ENCODE measurements at regions not wholly inside any gene's neighbourhood (a gene's known extent, or its start where the extent isn't known, plus 50 kb on each side); places are given as distances from the start of the nearest gene placed in this dataset.
"Not testable (repeated sequence)": the region's sequence is repeated elsewhere in the genome, so short reads cannot be mapped to it uniquely, and the experiment has no call there.

DNA sequence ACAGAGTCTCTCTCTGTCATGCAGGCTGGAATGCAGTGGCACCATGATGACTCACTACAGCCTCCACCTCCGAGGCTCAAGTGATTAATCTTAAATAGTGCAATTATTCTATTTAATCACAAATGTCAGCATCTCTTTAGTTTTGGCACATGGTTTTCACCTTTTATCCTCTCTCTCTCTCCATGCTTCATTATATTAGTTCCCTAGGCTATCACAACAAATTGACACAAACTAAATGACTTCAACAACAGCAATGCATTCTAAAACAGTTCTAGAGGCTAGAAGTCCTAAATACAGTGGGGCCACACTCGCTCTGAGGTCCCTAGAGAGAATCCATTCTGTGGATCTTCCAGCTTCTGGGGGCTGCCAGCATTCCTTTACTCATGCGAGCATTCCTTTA lies 178.2 kb upstream of the ZNG1F start:
- DNase-seq = not testable (repeated sequence)

DNA sequence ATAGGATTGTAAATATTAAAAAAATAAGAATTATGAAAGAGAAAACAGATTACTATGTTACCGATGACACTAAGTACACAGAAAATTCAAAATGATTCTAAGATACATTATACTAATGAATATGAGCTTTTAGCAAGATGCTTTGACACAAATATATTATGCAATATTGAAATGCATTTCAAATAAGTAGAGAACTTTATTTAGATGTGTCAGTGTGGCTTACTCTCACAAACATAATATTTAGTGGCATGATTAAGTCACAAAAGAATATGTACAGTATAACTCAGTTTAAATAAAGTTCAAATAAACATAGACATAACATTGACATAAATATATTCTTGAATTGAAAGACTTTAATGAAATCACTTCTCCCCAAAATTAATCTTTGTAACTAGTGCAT lies 172.7 kb upstream of the ZNG1F start:
- DNase-seq = peak; percentile 0

DNA sequence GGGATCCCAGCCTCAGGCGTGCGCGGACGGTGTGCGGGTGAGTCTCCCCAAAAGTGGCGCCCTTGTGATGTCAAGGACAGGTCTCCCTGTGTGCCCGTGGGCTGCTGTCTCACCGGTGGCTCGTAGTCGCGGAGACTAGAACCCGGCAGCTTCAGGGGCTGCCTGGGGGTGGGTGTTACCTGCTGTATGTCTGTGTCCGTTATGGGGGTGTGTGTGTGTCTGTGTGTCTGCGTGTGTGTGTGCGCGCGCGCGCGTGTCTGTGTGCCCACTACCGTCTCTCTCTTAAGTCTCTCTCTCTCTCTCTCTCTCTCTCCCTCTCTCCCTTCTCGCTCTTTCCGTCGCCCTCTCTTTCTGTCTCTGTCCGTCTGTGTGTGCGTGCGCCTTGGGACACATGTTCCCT lies 170.0 kb upstream of the ZNG1F start:
- peak; percentile 45 for DNase-seq

DNA sequence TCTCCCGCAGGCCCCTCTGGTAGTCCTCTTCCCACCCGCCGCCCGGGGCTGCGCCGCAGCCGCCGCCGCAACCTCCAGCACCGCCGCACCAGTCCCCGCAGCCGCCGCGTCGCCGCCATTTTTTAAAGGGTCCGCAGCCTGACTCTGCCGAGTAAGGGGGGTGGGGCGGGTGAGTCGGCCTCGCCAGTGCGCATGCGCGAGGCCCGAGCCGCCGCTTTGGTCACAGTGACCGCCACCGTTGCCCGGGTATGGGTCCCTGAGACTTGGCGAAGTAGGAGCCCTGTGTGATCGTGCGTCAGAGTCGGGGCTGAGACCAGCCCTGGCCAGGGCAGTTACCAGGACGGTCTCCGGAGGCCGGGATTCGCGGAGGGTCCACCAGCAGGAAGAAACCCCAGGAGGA lies 169.6 kb upstream of the ZNG1F start:
- peak; percentile 84 for DNase-seq

DNA sequence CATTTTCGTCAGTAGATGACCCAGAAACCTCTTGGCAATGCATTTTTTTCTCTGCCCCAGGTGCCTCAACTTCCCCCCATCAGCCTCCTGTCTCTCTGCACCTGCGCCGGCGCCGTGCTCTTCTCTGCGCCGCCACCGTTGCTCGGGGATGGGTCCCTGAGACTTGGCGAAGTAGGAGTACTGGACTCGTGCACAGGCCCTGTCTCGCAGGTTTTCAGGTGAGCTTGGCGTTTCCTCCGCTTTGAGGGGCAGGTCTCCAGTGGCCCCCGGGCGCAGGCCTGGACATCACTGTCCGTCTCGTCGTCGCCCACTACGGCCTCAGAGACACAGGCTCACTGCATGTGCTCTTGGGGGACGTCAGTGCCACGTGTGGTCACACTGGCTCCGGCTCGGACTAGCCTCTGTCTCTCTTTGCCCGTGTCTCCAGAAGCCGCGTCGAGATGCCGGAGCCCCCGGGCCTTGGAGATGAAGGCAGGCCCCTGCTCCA lies 168.8 kb upstream of the ZNG1F start:
- peak; percentile 9 for DNase-seq

DNA sequence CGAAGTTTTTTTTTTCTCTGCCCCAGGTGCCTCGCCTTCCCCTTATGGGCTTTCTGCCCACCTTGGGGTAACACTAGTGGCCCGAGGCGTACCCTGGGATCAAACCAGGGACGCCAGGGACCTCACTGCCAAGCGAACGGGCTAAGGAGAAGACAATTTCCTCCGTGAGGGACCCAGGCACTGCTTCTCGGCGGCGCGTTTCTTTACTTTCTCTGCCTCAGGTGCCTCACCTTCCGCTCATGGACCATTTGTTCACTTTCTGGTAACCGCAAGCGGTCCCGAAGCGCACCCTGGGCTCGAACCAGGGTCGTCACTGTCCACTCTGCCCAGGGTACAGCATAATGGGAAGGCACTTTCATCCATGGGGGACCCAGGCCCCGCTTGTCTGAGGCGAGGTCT lies 168.2 kb upstream of the ZNG1F start:
- not testable (repeated sequence) for DNase-seq

DNA sequence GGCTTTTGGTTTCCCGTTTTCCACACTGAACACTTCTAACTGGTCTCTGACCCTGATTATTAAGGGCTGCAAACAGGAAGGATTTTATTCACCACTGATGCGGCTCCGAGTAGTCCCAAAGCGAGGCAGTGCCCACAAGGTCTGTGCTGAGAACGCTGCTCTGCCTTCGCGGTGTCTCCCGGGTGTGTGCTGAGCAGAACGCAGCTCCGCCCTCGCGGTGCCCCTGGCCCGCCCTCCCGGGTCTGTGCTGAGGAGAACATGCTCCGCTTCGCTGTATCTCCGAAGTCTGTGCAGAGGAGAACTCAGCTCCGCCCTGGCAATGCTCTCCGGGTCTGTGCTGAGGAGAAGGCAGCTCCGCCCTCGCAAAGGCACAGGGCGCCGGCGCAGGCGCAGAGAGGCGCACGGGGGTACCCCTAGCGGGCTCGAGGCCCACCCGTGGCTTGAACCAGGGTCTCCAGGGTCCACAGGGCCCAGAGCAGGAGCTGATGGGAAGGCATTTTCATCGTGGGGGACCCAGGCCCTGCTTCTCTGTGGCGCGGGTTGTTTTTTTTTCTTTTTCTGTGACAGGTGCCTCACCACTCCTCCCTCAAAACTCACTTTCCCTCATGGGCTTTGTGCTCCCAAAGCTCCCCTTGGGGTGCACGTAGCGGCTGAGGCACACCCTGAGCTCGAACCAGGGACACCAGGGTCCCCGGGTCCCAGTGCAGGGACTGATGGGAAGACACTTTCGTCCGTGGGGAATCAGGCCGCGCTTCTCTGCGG lies 167.7 kb upstream of the ZNG1F start:
- peak; percentile 79 for DNase-seq

DNA sequence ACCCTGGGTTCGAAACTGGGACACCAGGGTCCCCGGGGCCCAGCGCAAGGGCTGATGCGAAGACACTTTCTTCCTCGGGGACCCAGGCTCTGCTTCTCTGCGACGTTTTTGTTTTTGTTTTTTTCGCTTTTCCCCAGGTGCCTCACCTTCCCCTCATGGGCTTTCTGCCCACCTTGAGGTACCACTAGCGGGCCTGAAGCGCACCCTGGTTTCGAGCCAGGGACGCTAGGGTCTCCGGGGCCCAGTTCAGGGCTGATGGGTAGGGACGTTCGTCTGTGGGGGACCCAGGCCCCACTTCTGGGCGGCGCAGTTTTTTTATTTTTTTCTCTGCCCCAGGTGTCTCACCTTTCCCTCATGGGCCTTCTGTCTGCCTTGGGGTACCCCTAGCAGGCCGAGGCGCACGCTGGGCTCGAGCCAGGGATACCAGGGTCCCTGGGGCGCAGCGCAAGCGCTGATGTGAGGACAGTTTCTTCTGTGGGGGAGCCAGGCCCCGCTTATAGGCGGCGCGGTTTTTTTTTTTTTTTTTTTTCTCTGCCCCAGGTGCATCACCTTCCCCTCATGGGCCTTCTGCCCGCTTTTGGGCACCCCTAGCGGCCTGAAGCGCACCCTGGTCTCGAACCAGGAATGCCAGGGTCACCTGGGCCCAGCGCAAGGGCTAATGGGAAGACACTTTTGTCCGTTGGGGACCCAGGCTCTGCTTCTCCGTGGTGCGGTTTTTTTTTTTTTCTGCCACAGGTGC lies 166.8 kb upstream of the ZNG1F start:
- not testable (repeated sequence) for DNase-seq

DNA sequence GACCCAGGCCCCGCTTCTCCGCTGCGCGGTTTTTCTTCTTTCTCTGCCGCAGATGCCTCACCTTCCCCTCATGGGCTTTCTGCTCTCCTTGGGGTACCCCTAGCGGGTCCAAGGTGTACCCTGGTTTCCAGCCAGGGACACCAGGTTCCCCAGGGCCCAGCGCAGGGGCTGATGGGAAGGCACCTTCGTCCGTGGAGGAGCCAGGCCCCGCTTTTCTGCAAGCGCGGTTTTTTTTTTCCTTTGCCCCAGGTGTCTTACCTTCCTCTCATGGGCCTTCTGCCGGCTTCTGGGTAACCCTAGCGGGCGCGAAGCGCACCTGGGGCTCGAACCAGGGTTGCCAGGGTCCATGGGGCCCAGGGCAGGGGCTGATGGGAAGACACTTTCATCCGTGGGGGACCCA lies 165.9 kb upstream of the ZNG1F start:
- not testable (repeated sequence) for DNase-seq

DNA sequence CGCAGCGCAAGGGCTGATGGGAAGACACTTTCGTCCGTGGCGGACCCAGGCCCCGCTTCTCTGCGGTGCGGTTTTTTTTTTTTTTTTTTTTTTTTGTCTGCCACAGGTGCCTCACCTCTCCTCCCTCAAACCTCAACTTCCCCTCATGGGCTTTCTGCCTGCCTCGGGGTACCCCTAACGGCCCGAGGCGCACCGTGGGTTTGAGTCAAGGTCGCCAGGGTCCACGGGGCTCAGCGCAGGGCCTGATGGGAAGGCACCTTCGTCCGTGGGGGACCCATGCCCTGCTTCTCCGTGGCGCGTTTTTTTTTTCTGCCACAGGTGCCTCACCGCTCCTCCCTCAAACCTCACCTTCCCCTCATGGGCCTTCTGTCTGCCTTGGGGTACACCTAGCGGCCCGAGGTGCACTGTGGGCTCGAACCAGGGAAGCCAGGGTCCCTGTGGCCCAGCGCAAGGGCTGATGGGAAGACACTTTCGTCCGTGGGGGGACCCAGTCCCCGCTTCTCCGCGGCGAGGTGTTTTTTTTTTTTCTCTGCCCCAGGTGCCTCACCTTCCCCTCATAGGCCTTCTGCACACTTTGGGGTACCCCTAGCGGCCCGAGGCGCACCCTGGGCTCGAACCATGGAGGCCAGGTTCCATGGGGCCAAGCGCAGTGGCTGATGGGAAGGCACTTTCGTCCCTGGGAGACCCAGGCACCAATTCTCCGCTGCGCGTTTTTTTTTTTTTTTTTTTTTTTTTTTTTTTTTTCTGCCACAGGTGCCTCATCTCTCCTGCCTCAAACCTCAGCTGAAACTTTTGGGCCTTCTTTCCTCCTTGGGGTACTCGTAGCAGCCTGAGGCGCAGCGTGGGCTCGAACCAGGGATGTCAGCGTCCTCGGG lies 165.2 kb upstream of the ZNG1F start:
- not testable (repeated sequence) for DNase-seq

DNA sequence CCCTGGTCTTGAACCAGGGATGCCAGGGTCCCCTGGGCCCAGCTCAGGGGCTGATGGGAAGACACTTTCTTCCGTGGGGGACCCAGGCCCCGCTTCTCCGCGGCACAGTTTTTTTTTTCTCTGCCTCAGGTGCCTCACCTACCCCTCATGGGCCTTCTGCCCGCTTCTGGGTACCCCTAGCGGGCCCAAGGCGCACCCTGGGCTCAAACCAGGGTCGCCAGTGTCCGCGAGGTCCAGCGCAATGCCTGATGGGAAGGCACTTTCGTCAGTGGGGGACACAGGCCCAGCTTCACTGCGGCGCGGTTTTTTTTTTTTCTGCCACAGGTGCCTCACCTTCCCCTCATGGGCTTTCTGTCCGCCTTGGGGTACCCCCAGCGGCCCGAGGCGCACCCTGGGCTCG lies 163.9 kb upstream of the ZNG1F start:
- not testable (repeated sequence) for DNase-seq

DNA sequence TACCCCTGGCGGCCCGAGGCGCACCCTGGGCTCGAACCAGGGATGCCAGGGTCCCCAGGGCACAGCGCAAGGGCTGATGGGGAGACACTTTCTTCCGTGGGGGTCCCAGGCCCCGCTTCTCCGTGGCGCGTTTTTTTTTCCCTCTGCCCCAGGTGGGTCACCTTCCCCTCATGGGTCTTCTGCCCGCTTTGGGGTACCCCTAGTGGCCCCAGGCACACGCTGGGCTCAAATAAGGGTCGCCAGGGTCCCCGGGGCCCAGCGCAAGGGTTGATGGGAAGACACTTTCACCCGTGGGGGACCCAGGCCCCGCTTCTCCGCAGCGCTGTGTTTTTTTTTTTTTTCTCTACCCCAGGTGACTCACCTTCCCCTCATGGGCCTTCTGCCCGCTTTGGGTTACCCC lies 163.3 kb upstream of the ZNG1F start:
- DNase-seq = not testable (repeated sequence)

DNA sequence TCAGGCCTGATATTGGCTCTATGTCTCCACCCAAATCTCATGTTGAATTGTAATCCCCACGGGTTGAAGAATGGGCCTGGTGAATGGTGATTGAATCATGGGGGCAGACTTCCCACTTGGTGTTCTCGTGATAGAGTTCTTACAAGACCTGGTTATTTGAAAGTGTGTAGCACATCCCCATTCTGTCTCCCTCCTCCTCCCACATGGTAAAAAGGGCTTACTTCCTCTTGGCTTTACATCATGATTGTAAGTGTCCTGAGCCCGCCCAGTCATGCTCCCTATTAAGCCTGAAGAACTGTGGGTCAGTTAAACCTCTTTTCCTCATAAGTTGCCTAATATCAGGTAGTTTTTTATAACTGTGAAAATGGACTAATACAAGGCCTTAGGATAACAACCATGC lies 158.8 kb upstream of the ZNG1F start:
- DNase-seq = peak; percentile 22

DNA sequence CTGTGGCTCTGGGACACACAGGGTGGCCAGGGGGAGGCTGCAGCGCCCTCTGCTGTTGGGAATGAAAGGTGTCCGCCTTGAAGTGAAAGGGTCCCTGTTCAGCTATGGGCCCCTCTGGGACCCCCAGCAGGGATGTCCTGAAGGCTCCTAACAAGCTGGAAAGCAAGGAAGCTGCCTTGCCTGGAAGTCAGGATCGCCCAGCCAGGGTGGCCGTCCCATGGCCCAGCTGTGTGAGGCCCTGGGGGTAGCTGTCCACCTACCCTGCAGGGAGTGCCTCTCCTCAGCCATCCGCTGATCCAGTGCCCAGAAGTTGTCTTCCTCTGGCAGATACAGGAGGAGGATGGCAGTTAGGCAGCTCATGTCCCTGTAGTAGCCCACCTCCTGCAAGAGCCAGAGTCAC lies 143.4 kb upstream of the ZNG1F start:
- DNase-seq = not testable (repeated sequence)

DNA sequence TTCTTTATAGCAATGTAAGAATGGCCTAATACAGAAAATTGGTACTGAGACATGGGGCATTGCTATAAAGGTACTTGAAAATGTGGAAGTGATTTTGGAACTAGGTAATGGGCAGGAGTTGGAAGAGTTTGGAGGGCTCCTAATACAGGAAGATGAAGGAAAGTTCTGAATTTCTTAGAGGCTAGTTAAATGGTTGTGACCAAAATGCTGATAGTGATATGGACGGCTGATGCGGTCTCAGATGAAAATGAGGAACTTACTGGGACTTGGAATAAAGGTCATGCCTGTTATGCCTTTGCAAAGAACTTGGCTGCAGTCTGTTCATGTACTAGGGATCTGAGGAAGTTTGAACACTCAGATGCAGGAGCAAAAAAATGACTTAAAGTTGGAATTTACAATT lies 132.2 kb upstream of the ZNG1F start:
- not testable (repeated sequence) for DNase-seq

DNA sequence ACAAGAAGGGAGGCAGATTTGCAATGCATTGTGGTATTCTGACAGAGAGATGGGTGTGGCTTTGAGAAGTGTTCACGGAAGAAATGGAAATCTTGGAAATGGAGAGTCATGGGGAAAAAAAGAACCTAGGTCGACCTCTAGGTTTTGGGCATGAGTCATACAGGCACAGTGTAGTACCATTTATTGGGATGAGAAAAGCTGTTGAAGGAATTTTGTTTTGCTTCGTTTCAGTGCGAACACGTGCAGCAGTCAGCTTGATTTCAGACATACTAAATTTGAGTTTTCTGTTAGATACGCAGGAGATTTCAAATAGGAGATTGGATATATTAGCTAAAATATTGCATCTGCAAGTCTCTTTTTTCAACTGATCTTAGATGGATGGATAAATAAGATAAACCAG lies 119.8 kb upstream of the ZNG1F start:
- DNase-seq = not testable (repeated sequence)

DNA sequence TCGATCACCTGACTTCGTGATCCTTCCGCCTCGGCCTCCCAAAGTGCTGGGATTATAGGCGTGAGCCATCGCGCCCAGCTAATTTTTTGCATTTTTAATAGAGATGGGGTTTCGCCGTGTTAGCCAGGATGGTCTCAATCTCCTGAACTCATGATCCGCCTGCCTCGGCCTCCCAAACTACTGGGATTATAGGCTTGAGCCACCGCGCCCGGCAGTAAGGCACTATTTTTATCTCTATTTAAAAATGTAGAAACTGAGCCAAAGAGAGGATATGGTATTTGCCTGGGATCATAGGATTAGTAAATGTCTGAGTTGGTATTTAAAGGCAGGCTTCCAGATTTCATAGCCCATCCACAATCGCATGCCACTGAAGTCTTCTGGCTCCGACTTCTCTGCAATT lies 96.6 kb upstream of the ZNG1F start:
- DNase-seq = not testable (repeated sequence)

DNA sequence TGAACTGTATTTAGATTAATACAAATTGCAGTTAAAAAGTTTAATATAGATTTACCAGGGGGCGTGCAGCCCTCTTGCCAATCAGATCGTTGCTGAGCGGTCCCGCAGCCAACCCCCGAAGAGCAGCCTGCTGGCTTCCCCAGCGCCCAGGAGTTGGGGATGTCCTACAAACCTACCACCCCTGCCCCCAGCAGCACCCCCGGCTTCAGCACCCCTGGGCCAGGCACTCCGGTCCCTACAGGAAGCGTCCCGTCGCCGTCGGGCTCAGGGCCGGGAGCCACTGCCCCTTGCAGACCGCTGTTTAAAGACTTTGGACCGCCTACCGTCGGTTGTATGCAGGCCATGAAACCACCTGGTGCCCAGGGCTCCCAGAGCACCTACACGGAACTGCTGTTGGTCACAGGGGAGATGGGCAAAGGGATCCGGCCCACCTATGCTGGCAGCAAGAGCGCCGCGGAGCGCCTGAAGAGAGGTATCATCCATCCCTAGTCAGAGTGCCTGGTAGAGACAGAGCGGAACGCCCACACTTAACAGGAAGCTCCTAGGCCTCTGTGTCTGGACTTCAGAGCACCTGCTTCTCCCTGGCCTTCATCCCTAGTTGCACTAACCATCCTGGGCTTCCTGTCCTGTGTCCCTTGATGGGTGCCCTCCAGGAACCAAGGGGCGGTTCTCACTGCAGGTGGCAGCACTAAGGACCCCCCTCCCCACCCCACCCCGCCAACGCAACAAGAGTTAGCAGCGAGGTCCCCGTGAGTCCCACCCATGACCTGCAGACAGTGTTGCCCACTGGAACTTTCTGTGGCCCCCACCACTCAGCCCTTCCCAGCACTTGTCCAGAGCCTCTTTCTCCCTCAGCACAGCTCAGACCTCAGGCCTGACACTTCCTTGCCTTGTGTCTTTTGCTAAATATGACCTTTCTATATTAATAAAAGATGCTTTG lies 91.5 kb upstream of the ZNG1F start:
- DNase-seq = not testable (repeated sequence)

DNA sequence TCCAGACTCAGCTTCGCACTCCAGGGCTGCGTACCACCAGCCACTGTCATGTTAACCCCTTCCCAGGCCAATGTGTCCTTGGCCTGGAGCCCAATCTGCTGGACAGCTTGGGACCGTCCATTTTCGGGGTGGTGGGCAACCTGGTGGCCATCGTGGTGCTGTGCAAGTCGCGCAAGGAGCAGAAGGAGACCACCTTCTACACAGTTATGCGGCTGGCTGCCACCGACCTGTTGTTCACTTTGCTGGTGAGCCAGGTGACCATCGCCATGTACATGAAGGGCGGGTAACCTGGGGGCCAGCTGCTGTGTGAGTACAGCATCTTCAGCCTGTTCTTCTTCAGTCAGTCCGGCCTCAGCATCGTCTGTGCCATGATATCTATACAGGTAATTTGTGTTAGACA lies 90.3 kb upstream of the ZNG1F start:
- not testable (repeated sequence) for DNase-seq

DNA sequence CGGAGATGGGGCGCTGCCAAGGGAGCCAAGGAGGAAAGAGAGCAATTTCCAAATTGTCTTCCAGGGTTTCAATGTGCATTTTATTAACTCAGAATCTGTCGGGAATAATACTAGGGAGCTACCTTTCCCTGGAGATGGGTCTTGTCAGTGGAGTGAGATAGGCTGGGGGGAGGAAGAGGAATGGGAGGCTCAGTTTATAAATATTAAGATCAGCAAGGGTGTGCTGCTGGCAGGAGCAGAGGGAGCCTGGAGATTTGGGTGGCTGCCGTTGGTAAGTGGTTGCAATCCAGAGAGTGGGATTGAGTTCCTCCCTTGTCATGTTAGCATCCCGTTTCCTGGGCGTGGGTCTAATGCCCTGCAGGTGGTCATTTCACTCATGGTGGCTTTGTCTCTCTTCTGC lies 89.9 kb upstream of the ZNG1F start:
- DNase-seq = not testable (repeated sequence)

DNA sequence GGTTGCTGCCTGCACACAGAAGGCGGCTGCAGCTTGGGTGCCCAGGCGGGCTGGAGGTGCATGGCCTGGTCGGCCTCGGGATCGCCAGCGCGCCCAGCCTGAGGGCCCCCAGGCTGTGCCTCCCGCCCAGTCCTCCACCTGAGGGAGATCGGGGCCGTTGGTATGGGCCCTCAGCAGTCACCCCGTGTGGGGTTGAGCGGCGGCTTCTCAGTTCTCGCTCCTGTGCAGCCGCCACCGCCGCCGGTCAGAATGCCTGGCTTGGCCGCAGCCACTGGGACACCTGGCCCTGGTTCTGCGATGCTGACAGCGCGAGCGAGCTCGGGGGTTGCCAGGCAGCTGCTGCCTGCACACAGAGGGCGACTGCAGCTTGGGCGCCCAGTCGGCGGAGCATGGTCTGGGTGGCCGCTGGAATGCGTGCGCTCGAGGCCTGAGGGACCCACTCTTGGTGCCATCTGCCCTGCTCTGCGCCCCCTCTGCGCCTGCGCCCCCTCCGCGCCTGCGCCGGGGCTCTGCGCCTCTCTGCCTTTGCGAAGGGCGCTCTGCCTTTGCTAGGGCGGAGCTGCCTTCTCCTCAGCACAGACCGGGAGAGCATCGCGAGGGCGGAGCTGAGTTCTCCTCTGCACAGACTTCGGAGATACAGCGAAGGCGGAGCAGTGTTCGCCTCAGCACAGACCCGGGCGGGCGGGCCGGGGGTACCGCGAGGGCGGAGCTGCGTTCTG lies 84.6 kb upstream of the ZNG1F start:
- DNase-seq = not testable (repeated sequence)
